LNCAP (cell line): ENCODE measurements at regions not wholly inside any gene's neighbourhood (a gene's known extent, or its start where the extent isn't known, plus 50 kb on each side); places are given as distances from the start of the nearest gene placed in this dataset.

Source experiments
- CTCF ChIP-seq: fragments of 450-650 bp; IDR thresholded peaks from 2 replicates; pipeline ENCODE4 v1.5.1; 2017; ENCODE audit warnings: mild to moderate bottlenecking

DNA sequence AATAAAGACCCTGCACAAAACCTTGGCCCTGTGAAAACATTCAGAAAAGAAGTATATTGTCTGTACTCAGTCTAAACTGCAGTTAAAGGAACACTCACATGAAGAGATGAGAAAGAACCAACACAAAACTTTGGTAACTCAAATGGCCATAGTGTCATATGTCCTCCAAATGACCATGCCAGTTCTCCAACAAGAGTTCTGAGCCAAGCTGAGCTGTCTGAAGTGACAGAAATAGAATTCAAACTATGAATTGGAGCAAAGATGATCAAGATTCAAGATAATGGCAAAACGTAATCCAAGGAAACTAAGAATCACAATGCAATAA, 739.3 kb upstream of the NDST4 start:
- TF ChIP-seq CTCF: no peak; the same call in 1 of the 2 replicates

GRCh38 chr4:115851918-115852766, 738.7 kb upstream of the NDST4 start:
- peak; percentile 61 for TF ChIP-seq CTCF

- TF ChIP-seq CTCF: no peak
Measured at GRCh38 chr4:115850799-115851509, 737.5 kb upstream of the NDST4 start.

- TF ChIP-seq CTCF: no peak
Measured at GRCh38 chr4:115844180-115844579, 730.8 kb upstream of the NDST4 start.

- TF ChIP-seq CTCF: no peak
Measured at GRCh38 chr4:115841871-115842270, 728.5 kb upstream of the NDST4 start.

DNA sequence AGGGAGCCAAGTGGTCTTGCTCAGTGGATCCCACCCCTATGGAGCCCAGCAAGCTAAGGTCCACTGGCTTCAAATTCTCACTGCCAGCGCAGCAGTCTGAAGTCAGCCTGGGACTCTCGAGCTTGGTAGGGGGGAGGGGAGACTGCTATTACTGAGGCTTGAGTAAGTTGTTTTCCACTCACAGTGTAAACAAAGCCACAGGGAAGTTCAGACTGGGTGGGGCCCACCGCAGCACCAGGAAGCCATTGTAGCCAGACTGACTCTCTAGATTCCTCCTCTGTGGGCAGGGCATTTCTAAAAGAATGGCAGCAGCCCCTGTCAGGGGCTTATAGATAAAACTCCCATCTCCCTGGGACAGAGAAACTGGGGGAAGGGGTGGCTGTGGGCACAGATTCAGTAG, 721.0 kb upstream of the NDST4 start:
- TF ChIP-seq CTCF: no peak

DNA sequence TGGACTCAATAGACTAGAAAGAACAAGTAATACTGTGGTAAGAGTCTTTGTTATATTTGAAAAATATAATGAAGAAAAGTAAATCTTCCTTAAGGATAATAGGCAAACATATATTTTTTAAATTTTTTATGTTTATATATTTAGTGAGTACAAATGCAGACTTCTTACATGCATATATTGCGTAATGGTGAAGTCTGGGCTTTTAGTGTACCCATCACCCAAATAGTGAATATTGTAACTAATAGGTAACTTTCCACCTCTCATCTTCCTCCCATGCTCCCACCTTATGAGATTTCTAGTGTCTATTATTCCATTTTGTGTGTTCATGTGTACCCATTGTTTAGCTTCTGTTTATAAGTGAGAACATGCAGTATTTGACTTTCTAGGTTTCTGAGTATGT, 711.2 kb upstream of the NDST4 start:
- no peak for TF ChIP-seq CTCF
